ENCODE measurements at regions not wholly inside any gene's neighbourhood (a gene's known extent, or its start where the extent isn't known, plus 50 kb on each side); places are given as distances from the start of the nearest gene placed in this dataset.
"Not testable (repeated sequence)": the region's sequence is repeated elsewhere in the genome, so short reads cannot be mapped to it uniquely, and the experiment has no call there.

DNA sequence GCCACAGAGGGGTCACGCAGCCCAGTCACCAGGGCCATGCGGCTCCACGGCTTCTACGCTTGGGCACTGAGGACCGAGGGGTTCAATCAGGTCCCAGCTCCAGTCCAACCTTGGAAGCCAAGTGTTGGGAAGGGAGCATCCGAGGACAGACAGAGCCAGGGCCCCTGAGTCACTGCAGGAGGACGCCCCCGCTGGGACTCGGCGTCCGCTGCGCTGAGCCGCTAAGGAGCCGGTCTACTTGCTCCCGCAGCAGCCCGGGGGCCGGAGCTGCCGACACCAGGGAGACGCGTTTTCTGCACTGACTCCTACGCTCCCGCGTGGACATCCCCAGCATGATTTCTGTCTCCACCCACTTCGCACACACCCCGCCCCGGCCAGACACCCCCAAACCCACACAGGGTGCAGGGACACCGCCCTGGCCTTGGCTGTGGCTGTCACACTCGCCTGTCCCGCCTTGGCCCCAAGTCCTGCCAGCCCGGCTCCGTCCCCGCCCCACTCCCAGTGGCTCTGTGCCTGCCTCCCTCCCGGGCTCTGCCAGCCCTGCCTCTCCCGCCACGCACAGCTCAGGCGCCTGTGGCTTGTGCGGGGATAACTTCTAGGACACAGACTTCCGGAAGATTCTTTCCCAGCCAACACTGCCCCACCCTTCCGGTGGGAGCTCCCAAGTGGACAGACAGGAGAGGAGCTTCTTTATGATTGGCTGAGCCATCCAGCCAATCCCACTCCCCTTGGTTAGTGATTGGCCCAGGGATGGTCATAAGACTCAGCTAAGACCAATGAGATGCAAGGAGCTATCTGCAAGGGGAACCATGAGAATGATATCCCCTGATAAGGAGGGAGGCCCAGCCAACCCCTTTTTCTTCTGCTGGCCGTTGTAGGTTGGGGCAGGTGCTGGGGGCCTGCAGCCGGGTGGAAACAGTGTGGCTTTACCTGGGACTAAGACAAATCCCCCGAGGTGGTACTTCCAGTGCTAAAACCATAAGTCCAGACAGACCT is 118.9 kb upstream of the SFSWAP start:
- DNase-seq, result no peak

DNA sequence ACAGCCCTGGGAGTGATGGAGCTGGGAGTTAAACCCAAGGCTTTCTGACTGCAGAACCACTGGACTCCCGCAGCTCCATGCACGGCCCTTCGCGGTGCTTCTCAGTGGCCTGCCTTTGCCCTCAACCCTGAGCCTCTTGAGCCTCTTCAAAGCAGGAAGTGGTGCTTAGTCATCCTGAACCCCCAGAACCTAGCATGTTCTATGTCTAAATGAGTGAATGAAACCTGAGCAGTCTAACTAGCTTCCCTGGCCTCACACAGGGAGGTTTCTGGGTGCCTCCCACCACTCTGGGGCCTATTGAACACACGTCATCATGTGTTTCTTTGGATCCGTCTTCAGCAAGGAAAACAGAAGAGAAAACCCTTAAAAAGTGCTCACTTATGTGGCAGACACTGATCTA is 117.9 kb upstream of the SFSWAP start:
- no peak for DNase-seq

- no peak for DNase-seq
Observed at GRCh38 chr12:131593406-131593805, 117.5 kb upstream of the SFSWAP start.

DNA sequence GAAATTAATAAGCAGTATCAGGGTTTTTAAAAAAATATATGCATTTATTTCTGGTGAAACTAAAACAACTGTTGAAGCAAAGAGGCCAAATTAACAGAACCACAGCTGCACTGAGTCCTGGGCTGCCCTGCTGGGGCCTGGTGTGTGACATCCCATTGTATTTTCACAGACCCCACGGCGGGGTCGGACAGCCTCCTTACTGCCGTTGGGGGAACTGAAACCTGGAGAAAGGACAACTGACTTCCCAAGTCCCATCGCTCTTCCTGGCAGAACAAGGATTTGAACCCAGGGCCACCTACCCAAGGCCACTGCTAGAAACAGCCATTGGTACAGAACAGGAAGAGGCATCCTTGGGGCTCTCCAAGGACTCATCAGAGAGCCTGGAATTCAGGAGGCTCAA is 114.8 kb upstream of the SFSWAP start:
- DNase-seq, result no peak

GRCh38 chr12:131597333-131597732 is 113.6 kb upstream of the SFSWAP start:
- DNase-seq, result no peak

DNA sequence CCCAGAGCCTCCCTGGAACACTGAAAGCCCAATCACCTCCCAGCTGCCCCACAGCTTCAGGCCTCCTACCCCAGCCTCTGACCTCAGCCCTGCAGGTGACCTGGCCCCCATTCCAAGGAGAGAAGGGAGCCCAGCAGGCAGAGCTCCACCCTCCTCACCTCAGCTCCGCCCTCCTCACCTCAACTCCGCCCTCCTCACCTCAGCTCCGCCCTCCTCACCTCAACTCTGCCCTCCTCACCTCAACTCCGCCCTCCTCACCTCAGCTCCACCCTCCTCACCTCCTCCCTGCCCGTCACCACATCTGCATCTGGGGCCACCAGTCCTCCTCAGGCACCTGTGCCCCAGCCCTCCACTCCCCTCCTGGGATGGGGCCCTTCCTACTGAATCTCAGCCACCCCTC is 112.2 kb upstream of the SFSWAP start:
- no peak for DNase-seq

- DNase-seq, result no peak
Observed at GRCh38 chr12:131599190-131600159, 111.4 kb upstream of the SFSWAP start.

- DNase-seq, result no peak
Observed at GRCh38 chr12:131600160-131600532, 110.7 kb upstream of the SFSWAP start.

DNA sequence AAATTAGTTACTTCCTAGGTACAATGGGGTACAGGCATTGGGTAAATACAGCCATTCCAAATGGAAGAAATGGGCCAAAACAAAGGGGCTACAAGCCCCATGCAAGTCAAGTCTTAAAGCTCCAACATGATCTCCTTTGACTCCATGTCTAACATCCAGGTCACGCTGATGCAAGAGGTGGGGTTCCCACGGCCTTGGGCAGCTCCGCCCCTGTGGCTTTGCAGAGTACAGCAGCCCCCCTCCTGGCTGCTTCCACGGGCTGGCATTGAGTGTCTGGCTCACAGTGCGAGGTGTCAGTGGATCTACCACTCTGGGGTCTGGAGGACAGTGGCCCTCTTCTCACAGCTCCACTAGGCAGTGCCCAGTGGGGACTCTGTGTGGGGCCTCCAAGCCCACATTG is 109.4 kb upstream of the SFSWAP start:
- not testable (repeated sequence) for DNase-seq

GRCh38 chr12:131603106-131603938 is 107.6 kb upstream of the SFSWAP start:
- no peak for DNase-seq

DNA sequence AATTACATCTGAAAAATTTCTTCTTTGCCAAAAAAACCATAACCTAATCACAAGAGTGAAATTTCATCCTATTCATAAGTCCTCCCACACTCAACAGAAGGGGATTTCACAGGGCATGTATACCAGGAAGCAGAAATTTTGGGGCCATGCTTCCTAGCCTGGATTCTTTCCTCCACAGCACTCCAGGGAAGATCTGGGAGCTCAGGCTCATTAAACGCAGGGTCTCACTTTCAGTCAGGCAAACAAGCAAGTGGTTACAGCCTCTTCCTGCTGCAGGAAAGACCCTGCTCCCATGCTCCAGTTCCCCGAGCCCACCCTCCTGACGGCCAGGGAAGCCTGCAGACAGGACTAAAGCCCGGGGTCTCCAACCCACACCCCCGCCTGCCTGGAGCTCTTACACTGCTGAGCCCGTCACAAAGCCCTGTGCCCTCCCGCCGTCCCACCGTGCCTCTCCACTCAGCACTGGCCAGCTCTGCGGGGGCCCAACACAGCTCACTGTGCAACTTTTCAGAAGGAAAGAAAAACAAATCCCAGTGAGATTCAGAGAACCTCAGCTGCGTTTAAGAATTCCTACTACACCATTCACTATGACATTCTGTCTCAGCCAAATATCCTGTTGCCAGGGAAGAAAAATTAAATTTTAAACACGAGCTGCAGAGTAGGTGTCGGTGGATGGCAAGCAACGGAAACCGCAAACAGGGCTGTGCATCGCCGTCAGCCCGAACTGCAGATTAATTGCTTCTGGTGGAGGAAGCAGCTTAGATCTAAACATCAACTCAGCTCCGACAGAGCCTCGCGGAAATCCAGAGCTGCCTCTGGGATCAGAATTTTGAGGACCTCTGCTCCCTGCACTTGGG is 106.7 kb upstream of the SFSWAP start:
- peak; percentile 21 for DNase-seq

GRCh38 chr12:131604859-131605258 is 106.0 kb upstream of the SFSWAP start:
- no peak for DNase-seq

DNA sequence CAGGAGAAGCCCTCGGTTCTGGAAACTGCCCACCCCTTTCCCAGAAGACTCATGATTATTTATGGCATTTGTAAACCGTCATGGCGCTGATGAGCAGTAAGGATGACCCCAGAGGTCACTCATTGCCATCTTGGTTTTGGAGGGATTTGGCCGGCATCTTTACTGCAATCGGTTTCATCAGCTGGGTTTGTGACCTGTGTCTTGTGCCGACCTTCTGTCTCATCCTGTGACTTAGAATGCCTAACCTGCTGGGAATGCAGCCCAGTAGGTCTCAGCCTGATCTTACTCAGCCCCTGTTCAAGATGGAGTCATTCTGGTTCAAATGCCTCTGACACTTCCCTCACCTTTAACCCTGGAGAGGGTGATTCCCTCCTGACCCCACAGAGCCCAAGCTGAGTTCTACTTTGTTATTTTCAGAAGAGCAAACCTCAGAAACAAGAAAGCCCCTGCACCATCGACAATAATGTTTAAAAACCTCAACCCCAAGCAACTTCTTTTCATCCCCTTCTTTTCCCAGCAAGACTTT is 105.5 kb upstream of the SFSWAP start:
- no peak for DNase-seq

GRCh38 chr12:131606218-131606901 is 104.5 kb upstream of the SFSWAP start:
- DNase-seq, result no peak

DNA sequence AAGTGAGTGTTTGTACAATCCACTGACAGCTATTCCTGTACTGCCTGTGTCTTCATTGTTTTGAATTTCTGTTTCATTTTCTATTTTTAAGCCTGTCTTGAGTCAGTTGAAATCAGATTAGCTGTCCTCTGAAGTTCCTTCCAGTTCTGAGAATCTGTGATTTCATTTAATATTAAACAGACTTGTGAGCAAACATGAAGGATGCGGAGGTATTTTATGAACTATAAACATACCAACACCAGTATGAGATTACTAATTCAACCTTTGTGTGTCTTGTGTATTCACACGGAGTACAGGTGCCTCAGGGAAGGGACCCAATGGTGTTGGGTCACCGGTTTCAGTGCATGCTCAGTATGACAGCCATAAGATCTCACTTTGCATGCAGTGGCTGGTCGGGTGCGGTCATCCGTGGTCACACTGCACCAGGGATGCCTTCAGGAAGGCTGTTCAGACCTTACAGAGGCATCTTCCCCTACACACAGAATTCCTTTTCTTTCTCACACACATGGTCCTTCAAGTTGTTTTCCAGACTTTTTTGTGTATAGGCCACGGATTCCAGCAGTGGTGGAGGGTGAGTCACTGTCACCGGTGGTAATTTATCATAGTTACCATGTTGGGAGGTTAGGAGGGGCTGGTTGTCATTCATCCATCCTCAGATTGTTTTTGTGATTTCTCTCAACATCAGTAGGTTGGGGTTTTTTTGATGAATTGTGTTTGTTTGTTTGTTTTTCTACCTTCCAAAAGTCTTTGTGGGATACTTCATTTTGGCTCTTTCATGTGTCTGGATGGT is 103.0 kb upstream of the SFSWAP start:
- DNase-seq, result no peak

DNA sequence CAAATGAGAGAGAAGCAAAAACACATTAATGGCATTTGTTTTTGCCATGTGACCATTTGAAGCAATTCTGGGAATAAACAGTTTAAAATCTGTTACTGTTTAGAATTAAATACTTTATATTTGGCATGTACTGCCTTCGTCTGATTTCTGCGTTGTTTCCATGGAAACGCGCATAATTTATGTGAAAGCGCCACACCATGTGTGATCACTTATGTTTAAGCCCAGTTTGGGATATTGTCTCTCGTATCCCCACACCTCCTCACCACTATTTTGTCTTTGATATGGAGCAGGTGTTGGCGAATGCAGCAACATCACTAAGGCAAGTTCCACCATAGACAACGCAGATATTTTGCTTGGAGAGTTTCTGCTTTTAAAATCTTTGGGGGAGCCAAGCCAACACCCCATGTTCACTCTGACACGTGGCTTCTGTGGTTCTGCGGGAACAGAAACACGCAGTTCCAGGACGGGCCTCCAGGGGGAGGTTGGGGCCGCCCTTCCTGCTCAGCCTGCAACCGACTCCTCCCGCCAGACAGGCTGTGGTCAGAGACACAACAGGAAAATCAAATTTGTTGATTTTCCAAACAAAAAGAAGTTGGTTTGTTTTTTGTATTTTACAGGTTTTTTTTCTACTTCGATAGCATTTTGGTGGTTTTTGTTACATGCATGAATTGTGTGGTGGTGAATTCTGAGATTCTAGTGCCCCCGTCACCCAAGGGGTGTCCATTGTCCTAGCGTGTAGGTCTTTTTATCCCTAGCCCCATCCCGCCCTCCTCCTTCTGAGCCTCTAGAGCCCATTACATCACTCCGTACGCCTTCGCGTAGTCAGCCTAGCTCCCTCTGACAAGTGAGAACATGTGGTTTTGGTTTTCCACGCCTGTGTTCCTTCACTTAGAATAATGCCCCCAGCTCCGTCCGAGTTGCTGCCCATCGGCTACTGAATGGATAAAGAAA is 101.9 kb upstream of the SFSWAP start:
- peak; percentile 23 for DNase-seq

DNA sequence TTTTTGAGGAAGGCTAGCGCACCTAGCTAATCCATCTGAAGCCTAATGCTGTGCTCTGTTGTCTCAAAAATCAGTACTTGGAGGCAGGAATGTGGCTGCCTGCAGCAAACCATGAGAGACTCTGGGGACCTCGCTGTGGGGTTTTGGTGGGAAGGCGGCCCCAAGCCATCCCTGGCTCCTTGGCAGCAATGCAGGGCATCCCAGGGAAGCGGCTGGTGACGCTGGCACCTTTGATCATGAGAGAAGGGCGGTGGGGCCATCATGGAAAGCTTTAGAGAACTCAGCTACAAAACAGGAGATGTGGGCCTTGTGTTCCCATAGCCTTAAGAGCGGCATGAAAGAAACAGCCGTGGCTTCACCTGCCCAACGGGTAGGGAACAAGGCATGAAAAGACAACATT is 101.1 kb upstream of the SFSWAP start:
- no peak for DNase-seq

- DNase-seq, result no peak
Observed at GRCh38 chr12:131610181-131610580, 100.7 kb upstream of the SFSWAP start.

DNA sequence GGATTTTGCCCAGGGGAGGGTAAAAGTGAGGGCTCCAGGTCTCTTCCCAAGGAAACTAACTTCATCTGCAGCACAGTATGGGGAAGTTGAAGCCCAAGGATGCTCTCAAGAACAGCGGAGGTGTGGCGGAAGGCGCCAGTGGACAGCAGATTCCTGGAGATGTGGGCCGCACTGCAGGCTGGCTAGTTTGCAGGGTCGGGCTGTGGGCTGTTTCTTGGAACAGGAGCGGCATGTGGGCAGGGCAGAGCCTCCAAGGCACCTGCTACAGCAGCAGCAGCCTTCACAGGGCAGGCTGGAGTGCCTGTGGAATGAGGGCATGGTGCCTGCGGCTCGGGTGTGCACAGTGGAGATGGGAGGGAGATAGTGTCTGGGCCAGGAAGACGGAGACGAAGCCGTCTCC is 100.0 kb upstream of the SFSWAP start:
- DNase-seq, result no peak

Data from effector CD4-positive, alpha-beta T cell (primary cell).